PC-9 (cell line): ENCODE measurements at regions not wholly inside any gene's neighbourhood (a gene's known extent, or its start where the extent isn't known, plus 50 kb on each side); places are given as distances from the start of the nearest gene placed in this dataset.

ENCODE experiments used
- BruUV-seq: library from RNA; stranded (reverse); fragments of 400-500 nt; replicated peaks from 2 replicates; lab custom pipeline; 2021; lab: Mats Ljungman, UMichigan
- CTCF ChIA-PET: fragments of 300-600 bp; sonication (Branson Sonifier 250); formaldehyde crosslinking; loops from one replicate; lab custom pipeline; 2022; ENCODE audit warnings: antibody characterized with exemption; lab: Charles Lee
- POLR2A ChIA-PET: fragments of 300-600 bp; sonication (Branson Sonifier 250); formaldehyde crosslinking; loops from one replicate; lab custom pipeline; 2022; ENCODE audit warnings: antibody characterized with exemption; ENCODE audit not compliant: unreplicated experiment; lab: Charles Lee
- DNase-seq, 2 experiments: peaks; one replicate each; pipeline versions ENCODE4 v3.0.0 to v3.0.0-alpha.2; 2015 to 2022; ENCODE audit warnings: mixed read lengths in 1 of 2
- H2AFZ ChIP-seq: fragments of 200-600 bp; sonication (generic); 2 replicates; pipeline ENCODE4 v1.8.1; 2017; ENCODE audit warnings: antibody characterized with exemption
- H3F3A ChIP-seq: fragments of 200-600 bp; sonication (generic); 2 replicates; pipeline ENCODE4 v1.8.1; 2017; ENCODE audit warnings: antibody characterized with exemption, mild to moderate bottlenecking, low read depth; ENCODE audit not compliant: insufficient read depth
- H3K27ac ChIP-seq: fragments of 200-600 bp; sonication (generic); 2 replicates; pipeline ENCODE4 v1.6.1; 2016; ENCODE audit warnings: mixed run types
- H3K27me3 ChIP-seq: fragments of 200-600 bp; sonication (generic); 2 replicates; pipeline ENCODE4 v1.6.1; 2016; ENCODE audit warnings: low read depth, mixed run types; ENCODE audit not compliant: insufficient read depth
- H3K36me3 ChIP-seq: fragments of 200-600 bp; sonication (generic); 2 replicates; pipeline ENCODE4 v1.6.1; 2016; ENCODE audit warnings: low read depth, mixed run types
- H3K4me1 ChIP-seq: fragments of 200-600 bp; sonication (generic); replicated peaks from 2 replicates; pipeline ENCODE4 v1.6.1; 2016; ENCODE audit warnings: mixed run types; ENCODE audit not compliant: insufficient read depth
- H3K4me2 ChIP-seq: fragments of 200-600 bp; sonication (generic); 2 replicates; pipeline ENCODE4 v1.6.1; 2017; ENCODE audit warnings: mixed run types
- H3K4me3 ChIP-seq: fragments of 200-600 bp; sonication (generic); 2 replicates; pipeline ENCODE4 v1.6.1; 2016; ENCODE audit warnings: mixed run types
- H3K79me2 ChIP-seq: fragments of 200-600 bp; sonication (generic); 2 replicates; pipeline ENCODE4 v1.6.1; 2017; ENCODE audit warnings: low read depth, mixed run types
- H3K9me2 ChIP-seq: fragments of 200-600 bp; sonication (generic); 2 replicates; pipeline ENCODE4 v1.8.1; 2017; ENCODE audit warnings: mild to moderate bottlenecking; ENCODE audit not compliant: insufficient read depth
- H3K9me3 ChIP-seq: fragments of 200-600 bp; sonication (generic); 2 replicates; pipeline ENCODE4 v1.8.1; 2016; ENCODE audit warnings: low read depth; ENCODE audit not compliant: insufficient read depth
- H4K20me1 ChIP-seq: fragments of 200-600 bp; sonication (generic); 2 replicates; pipeline ENCODE4 v1.8.1; 2017; ENCODE audit not compliant: insufficient read depth
- CTCF ChIP-seq: fragments of 200-600 bp; sonication (generic); conservative IDR thresholded peaks from 2 replicates; pipeline ENCODE4 v1.6.1; 2017; ENCODE audit warnings: mixed run types, antibody characterized with exemption, mild to moderate bottlenecking, moderate library complexity
- EZH2 ChIP-seq: fragments of 200-600 bp; sonication (generic); IDR thresholded peaks from 2 replicates; pipeline ENCODE4 v1.8.0; 2017; ENCODE audit warnings: antibody characterized with exemption, low read depth
- intact Hi-C: fragments of 100-400 bp; cut with micrococcal nuclease; formaldehyde crosslinking; loops from one replicate; pipeline ENCODE4 v1.10.0; 2022; ENCODE audit not compliant: unreplicated experiment

DNA sequence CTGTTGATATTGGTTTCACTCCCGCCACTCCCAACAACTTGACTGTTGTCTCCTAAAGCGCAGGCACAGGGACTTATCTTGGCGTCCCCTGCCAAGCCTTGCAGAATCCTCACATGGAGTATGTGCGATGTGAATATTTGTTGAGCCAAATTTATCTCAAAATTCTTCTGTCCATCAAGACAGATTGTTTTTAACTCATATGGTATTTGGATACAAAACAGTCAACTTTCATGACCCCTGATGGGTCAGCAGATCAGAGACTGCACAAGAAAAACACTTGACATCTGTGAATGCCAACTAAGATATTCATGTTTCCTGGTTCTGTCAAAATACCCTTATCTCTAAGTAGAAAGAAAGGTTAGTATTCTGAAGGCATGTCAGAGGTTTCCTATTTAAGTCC is 221.7 kb upstream of the BLID start:
- H3K27ac ChIP-seq = no peak overlapping the region
- no peaks in the 10 kb centered on the region for H3K79me2 ChIP-seq
- H3K4me1 ChIP-seq = peaks cover 11% of the 10 kb centered on the region
- TF ChIP-seq EZH2 (no peak), CTCF (no peak)
- H3K4me3 ChIP-seq = no peak overlapping the region
- peaks cover 8% of the 10 kb centered on the region; the same call in 1 of the 2 replicates for H3K9me2 ChIP-seq
- peaks cover 10% of the 10 kb centered on the region for H3K9me3 ChIP-seq
- H3K36me3 ChIP-seq = no peaks in the 10 kb centered on the region
- H2AFZ ChIP-seq = no peak overlapping the region
- intact Hi-C loops = no loop called here
- 0 out of 2 replicates have a peak, but pooled peaks cover 5% of the 10 kb centered on the region for H3F3A ChIP-seq
- H3K27me3 ChIP-seq = no peaks in the 10 kb centered on the region
- H3K4me2 ChIP-seq = no peak overlapping the region
- BruUV-seq = no TSS peak
- ChIA-PET CTCF (no interaction called here), POLR2A (no interaction called here)
- DNase-seq = no peak
- H4K20me1 ChIP-seq = no peaks in the 10 kb centered on the region

GRCh38 chr11:122337241-122337640 is 221.2 kb upstream of the BLID start:
- Histone ChIP-seq H4K20me1 (no peaks in the 10 kb centered on the region), H3K9me2 (peaks cover 8% of the 10 kb centered on the region; the same call in 1 of the 2 replicates), H3K4me3 (no peak overlapping the region), H3K9me3 (peaks cover 10% of the 10 kb centered on the region), H3K4me2 (no peak overlapping the region), H2AFZ (no peak overlapping the region), H3F3A (0 out of 2 replicates have a peak, but pooled peaks cover under 1% of the 10 kb centered on the region), H3K79me2 (no peaks in the 10 kb centered on the region), H3K36me3 (no peaks in the 10 kb centered on the region), H3K27me3 (no peaks in the 10 kb centered on the region), H3K4me1 (peaks cover 7% of the 10 kb centered on the region), H3K27ac (no peak overlapping the region)
- intact Hi-C loops = no loop called here
- ChIA-PET CTCF (no interaction called here), POLR2A (no interaction called here)
- no peak for DNase-seq
- TF ChIP-seq EZH2 = no peak
- no peak for TF ChIP-seq CTCF
- no TSS peak for BruUV-seq

DNA sequence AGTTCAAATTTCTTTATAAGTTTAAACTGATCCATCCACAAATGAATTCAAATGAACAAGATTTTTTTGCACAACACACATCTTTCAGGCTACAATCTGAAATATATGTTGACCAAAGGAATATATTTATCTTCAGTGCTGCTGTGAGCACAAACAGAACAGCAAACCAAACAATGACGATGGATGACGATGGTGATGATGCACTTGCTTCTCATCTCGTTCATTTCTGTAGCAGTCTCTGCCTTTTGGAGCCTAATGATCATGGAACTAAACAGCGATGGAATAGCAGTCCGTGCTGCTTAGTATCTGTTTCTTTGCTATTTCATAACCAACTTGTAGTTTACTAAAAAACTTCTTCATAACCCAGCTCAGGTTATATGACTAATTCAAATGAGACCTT is 220.7 kb upstream of the BLID start:
- ChIA-PET CTCF (no interaction called here), POLR2A (no interaction called here)
- Histone ChIP-seq H3F3A (no peaks in the 10 kb centered on the region), H3K9me3 (peaks cover 10% of the 10 kb centered on the region), H4K20me1 (no peaks in the 10 kb centered on the region), H3K4me3 (no peak overlapping the region), H3K79me2 (no peaks in the 10 kb centered on the region), H3K27me3 (no peaks in the 10 kb centered on the region), H3K4me2 (no peak overlapping the region), H2AFZ (peak overlapping the region; percentile 46; the same call in 1 of the 2 replicates), H3K9me2 (peaks cover 8% of the 10 kb centered on the region; the same call in 1 of the 2 replicates), H3K36me3 (no peaks in the 10 kb centered on the region), H3K4me1 (0 out of 2 replicates have a peak, but pooled peaks cover 1% of the 10 kb centered on the region), H3K27ac (no peak overlapping the region)
- intact Hi-C loops = no loop called here
- no TSS peak for BruUV-seq
- no peak for DNase-seq
- TF ChIP-seq EZH2 = no peak
- no peak for TF ChIP-seq CTCF
